NCI-H187 (cell line): ENCODE measurements at regions not wholly inside any gene's neighbourhood (a gene's known extent, or its start where the extent isn't known, plus 50 kb on each side); places are given as distances from the start of the nearest gene placed in this dataset.

Experiments
- DNase-seq, 2 experiments: peaks; one replicate each; lab custom pipeline; 2025; lab: John Stamatoyannopoulos, UW

DNA sequence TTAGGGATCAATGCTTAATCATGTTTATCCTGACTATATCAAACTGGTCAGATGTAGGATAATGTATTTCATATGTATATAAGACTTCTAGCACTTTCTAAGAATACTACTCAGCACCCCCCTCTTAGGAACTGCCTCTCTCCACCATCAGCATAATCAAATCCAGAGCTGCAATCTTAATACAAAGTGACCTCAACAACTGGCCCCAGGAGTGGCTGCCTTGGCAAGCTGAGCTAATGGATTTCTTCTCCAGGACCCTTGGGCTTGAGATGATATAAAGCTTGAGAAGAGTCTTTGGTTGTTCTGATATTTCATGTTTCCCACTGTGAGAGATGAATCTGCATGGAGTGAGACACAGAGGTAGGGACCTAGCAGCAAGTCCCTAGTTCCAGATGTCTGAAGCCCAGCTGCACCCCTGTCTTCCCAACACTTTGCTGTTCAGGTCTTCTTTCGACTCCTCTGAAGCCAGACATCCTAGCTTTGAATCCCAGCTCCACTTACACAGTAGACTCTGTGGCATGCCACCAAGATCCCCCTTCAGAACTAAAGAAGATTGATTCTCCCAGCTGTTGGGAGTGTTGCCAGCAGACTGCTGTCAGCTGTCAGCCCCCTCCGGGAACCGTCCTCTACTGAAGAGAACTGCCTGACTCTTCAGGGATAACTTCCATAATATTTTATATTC, 309.3 kb upstream of the UBE2E2 start:
- no peak for DNase-seq

DNA sequence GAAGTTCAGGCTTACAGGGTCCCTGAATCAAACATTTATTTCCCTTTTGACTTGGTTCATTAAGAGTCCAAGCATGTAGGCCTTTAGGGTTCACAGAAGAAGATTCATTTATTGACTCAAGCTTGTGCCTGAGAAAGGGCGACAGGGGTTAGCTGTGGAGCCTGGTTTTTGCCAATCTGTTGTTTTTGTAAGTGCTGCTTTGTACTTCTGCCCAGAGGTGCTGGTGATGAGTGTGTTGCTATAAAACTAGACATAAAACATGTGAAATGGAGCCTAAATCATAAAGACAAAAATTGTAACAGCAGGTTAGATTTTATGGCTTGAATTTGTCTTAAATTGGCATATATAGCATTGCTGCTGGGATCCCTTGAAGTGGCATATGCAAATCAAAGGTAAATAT, 308.3 kb upstream of the UBE2E2 start:
- DNase-seq, result no peak

DNA sequence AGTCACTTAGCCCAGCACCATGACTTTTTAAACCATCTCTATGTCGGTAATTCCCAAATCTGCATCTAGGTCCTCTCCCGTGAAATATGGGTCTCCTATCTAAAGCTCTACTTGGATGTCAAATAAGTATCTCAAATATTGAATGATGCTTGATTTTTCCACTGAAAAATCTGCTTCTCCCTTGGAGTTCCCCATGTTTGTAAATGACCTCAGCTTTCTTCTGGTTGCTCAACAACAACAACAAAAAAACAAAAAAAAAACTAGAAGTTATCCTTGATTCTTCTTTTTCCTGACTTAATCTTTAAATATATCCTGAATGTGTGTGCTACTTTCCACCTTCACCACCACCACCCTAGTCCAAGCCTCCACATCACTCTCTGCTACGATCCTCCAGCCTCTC, 307.5 kb upstream of the UBE2E2 start:
- no peak for DNase-seq

DNA sequence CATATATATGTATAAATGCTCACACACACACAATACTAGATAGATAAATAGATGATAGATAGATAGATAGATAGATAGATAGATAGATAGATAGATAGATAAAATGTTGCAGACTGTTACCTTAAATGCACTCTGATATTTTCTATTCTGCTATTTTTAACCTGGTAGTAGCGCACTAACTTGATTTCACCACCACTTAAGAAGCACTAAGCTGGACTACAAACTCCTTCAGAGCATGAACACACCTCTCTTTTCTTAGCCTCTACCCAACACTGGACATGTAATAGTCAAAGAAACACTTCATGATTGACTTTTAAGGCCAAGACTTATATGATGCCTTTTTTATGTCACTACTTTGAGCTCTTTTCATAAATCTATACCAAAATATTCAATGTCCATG, 304.6 kb upstream of the UBE2E2 start:
- no peak for DNase-seq

DNA sequence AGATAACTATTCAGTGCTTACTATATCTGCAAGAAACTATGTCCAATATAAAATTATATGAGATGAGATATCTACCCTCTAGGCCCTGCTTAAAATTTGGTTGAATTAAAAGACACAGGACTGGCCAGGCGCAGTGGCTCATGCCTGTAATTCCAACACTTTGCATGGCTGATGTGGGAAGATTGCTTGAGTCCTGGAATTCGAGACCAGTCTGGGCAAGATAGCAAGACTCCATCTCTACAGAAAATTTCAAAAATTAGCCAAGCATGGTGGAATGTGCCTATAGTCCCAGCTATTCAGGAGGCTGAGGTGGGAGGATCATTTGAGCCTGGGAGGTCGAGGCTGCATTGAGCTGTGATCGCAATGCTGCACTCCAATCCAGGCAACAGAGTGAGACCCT, 303.7 kb upstream of the UBE2E2 start:
- no peak for DNase-seq

DNA sequence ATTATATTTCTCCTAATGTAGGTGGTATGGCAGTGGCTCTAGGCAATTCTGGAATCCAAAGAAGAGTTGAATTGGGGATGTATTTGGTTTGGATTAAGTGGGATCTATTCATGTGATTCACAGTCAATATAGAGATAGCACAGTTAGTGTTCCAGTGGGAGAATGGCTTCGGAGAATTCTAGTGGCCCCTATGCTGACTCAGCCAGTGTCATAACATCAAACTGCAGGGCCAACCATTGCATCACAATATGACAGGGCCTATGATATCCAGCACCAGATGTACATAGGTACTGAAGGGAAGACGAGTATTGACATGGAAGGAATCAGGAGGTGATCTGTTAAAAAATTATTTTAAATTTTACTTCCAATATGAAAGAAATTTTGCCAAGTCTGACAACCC, 302.8 kb upstream of the UBE2E2 start:
- DNase-seq, result no peak

DNA sequence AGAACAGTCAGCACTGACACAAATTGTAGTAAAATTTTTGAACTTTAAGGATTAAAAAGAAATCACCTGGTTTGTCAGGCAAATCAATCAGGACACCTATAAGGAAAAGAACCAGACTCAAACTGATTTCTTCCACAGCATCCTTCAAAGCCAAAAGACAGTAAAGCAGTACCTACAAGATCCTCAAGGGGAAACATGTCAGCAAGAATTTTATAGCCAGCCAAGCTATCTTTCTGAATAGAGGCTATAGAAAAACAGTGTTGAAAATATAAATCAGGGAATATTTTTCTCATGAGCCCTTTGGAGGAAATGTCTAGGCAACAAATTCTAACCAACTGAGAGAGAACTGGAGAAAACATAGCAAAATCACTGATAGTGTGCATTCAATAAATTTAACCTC, 301.4 kb upstream of the UBE2E2 start:
- DNase-seq, result no peak

DNA sequence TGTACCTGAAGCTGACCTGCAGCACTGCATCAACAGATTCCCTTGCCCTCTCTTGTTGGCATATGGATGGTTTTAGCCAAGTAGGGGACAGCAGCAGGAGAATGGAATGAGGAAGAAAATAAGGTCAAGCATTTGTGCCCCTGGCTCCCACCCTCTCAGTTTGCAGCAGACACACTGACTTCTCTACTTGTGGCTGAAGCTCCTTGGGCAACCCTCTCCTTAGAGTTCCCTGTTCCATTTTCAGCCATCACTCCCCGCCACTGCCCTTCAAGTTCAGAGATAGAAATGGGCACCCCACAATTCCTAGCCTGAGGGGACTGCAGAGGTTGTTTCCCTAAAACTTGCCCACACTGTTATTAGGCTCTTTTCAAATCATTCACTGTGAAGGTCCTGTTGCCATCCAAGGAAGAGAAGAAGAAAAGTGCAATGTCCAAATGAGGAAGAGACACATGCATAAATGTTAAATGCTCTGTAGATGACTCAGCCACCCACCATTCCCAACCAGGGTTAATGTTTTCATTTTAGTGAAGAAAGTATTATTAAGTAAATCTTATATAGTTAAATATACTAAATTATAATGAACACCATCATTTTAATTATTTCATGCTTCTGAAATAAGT, 295.9 kb upstream of the UBE2E2 start:
- no peak for DNase-seq

DNA sequence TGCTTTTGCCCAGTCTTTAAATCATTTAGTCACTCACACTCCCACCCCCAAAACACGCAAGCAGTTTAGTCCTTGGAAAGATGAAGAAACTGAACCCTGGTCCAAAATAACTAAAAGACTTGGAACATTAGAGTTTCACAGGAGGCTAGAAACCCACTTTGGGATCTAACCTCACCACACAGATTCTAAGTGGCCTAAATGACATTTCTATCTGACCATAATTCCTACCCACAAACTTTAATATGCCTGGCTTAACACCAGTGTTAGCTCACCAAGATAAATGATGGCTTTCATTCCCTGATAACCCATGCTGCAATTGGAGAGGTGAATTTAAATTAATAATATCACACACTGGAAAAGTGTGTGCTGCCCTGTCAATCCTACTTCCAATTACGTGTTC, 295.3 kb upstream of the UBE2E2 start:
- DNase-seq, result no peak

DNA sequence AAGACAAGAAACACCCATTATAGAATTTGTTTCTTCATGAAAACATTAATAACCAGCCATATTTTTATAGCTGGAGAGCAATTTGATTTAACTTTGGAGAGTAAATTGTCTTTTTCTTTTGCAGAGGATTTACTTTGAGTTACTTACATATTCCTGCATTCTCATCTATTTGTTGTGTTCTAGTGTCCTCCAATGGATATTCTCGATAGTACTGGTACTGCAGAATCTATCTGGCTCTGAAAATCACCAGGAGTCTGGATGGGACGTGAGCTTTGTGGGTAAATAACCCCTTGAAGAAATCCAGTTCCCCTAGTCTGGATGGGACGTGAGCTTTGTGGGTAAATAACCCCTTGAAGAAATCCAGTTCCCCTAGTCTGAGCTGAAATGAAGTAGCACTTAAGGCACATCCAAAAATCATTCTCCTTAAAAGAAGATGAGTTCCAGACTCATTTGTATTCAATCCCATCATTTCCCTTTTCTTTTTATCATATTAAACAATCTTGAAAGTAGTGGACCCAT, 294.1 kb upstream of the UBE2E2 start:
- DNase-seq, result no peak

DNA sequence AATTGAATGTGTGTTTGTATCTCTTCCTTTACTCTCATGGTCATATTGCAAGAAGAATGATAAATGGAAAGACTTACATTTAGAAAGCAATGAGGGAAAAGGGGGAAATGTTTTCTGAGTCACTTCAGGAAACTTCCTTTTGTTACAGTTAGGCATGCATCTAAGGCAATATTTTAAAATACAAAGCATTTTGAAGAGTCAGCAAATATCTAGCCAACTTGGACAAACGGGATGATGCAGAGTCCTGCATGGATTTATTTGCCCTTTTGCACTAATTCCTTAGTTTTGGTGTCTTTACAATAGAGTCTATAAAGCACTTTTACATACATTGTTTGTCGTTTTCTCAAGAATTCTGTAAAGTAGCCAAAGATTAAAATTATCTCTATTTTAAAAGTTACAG, 286.2 kb upstream of the UBE2E2 start:
- no peak for DNase-seq

DNA sequence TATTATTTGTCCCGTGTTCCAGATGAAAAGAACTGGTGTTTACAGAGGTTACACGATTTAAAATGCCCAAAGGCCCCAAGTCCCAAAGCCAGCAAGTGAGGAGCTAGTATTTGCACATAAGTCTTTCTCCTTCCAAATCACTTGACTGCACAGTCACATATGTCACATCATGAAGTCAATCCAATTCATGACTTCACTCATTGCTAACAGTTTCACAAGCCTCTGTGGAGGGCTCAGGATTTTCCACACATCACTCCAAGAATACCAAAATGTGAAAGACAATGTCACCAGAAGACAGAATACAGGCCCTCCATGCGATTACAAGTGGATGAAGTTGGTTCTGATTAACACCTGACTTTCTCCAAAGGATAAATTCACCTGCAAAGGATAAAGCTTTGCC, 283.1 kb upstream of the UBE2E2 start:
- DNase-seq, result no peak

DNA sequence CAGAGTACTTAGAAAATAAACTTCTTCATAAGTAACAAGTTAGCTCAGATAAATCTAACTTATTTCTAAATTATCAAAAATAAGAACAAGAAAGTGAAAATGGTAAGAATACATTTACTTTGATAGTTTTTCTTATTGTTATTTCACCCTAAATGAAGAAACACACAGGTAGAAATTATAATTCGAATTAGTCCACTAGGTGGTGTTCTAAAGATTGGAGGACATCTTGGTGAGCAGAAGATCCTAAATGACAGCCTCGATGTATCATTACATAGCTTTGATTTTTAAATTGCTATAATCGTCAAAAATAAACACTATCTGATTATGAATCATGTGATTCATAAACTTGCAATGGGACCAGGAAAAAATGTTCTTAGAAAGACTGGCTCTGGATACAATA, 280.8 kb upstream of the UBE2E2 start:
- DNase-seq, result no peak

DNA sequence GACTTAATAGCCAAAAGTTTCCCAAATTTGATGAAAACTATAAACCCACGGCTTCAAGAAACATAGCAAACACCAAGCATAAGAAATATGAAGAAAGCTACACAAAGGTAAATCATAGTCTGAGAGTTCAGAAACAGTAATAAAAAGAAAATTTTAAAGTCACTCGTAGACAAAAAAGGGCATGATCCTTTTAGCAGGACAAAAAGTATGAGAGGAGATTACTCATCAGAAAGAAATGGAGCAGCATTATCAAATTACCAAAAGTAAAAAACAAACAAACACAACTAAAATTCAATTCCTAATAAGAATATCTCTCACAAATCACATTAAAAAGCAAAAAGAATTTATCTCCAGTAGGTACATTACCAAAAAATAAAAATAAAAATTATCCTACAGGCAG, 279.4 kb upstream of the UBE2E2 start:
- DNase-seq, result no peak

DNA sequence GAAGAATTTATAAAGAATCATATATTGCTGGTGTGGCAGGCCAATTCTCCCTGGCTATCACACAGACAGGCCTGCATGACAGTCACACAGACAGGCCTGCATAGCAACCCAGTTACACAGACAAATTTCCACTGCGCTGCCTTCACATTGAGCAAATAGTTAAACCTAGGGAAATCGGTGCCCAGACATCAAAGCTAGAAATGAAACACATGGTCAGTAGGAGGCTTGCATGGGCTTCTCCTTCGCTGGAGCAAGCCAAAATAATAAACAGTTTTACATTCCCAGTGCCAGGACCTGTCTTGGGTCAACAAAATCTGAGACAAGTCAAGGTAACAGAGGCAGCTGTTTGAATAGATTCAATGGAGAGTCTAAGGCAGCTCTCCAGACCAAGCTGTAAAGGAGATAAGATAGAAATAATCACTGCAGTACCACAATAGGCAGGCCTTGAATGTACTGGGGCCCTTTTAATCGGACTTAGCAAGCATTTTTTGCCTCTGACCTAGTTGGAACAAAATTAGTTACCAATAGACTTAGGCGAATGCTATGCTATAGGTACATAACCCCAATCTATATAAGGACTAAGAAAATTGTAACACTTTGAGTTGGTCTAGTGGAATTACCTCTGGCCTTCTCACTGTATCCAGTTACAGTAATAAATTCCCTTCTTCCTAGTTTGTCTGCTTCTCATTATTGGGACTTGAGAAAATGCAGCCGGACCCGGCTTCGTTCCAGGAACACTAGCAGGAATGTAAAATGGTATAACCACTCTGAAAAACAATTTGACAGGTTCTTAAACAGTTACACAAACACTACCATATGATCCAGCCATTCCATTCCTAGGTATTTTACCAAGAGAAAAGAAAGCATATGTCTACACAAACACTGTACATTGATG, 274.7 kb upstream of the UBE2E2 start:
- DNase-seq, result no peak

DNA sequence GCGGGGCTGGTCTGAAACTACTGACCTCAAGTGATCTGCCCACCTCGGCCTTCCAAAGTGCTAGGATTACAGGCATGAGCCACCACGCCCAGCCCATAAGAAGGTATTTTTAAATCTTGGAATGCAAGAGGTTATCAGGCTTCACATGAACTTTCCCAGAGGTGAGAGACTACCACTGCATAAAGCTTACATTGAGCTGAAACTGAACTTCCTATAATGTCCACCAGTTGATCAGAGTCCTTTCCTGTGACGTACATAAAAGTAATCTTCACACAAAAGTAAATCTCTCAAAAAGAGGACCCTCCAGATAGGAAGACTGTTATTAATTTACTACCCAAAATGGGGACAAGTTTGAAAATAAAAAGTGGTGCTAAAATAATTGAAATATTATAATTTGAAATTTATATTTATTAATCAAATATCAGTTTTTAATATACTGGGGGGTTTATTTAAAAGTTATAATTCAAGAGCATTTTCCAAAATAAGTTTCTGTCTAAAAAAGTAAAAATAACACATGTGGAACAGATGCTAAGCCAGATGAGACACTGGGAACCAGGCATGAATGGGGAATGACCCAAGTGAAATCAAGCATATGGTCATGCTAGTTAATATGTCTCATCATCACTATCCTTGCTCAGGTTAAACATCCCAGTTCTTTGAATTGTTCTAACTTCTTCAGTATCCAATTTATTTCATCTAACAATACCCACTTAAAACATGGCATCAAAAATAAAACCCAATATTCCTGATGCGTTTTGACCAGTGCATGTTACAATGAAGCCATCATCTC, 269.9 kb upstream of the UBE2E2 start:
- no peak for DNase-seq

DNA sequence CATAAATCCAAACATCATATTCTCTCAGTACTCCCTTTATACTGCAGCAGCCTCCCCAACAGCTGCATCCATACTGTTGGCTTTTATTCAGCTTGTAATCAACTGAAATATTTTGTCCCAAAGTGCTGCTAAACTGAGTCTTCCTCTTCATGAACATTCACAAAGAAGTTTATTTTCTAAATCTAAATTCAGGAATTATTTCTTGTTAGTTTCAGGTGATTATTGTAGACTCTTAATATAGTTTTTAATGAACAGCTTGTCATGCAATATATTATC, 269.3 kb upstream of the UBE2E2 start:
- DNase-seq, result no peak

DNA sequence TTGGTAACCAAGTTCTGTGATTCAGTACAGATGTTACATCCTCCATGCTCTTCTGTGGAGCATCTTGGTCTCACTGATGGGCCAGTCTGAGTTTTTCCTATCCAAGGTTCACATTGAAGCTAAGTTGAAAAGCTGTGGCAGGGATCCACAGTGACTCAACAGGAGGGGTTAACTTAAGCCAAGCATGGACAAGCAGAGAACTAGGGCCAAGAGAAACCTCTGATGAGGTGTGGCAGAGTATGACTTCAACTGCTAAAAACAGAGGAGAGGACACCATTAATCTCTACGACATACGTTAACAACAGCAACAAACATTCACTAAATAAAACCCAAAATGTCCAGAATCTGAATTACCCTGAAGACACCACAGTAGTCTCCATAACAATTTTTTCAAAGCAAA, 268.1 kb upstream of the UBE2E2 start:
- no peak for DNase-seq

DNA sequence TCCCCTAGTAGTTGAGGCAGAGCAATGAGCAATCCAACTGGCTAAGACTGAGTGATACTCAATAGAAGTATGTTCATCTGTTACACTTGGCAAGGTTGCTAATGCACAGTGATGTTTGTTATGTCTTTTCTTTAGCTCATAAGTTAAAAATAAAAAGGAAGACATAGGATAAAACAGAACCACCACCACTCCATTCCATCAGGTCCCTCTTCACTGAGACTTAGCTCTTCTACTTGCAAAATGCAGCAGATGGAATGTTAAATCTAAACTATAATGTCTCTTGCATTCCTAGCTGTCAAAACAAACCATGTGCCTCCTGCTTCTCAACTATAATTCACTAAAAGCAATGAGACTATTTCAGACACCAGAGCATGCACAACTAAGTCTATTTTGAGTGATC, 265.6 kb upstream of the UBE2E2 start:
- DNase-seq, result no peak

DNA sequence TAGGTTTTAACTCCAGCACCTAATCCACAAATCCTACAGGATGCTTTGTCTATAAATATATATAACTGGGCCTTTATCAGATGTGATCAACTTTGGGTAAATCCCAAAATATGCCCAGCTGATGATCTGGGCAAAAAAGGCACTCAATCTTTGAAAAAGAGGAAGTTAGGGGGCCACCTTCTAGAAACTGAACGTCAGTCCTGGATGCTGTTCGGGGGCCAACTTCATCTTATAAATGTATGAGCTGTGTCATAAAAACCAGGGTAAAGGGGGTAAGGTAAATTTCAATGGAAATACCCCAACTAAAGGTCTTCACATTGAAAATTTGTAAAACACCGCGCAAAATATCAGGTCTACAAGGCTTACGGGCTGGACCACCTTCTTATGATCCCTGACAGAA, 264.4 kb upstream of the UBE2E2 start:
- DNase-seq, result no peak

DNA sequence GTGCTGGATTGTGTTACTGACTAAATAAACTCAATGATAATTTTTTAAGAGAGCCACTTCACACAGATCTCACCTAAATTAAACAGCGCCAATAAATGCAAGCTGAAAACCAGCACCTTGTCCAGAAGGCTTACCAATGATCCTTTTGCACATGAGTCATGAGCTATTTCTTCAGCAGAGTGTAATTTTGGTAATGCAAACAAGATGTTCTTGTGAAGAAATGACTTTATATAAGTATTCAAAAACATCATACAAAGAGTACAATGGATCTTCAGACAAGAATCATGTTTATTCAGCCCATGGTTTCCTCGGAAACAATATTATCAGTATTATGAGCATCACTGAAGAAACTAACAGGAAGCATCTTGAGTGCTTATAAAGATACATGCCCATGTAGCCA, 263.8 kb upstream of the UBE2E2 start:
- no peak for DNase-seq

DNA sequence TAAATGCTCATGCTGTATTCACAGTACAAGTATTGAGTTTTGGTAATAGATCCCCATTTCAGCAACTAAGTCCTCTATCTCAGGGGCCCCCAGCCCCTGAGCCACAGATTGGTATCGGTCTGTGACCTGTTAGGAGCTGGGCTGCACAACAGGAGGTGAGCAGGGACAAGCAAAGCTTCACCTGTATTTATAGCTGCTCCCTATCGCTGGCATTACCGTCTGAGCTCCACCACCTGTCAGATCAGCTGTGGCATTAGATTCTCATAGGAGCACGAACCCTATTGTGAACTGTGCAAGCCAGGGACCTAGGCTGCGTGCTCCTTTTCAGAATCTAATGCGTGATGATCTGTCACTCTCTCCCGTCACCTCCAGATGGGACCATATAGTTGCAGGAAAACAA, 262.8 kb upstream of the UBE2E2 start:
- no peak for DNase-seq

DNA sequence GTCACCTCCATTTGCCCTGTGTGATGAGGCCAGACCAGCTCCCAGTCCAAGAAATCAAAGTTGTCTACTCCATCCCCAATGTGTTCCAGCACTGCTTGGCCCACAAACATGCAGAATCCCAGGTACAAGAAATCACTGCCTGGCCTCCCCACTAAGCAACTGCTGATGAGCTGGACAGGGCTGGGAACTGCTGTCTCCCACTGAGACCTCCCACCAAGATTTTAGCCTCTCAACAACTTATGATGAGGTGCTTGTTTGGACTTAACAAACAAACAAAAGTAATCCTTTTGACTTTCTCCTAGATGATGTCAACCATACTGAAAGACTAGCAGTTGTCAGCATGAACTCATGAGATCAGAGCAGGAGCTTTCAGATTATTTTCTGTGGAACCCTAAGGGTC, 260.1 kb upstream of the UBE2E2 start:
- DNase-seq, result no peak
